Colonic mucosa (tissue), 4 donors: ENCODE measurements at regions not wholly inside any gene's neighbourhood (a gene's known extent, or its start where the extent isn't known, plus 50 kb on each side); places are given as distances from the start of the nearest gene placed in this dataset.

Experiments used
- DNase-seq: peaks from one replicate; pipeline ENCODE4 v3.0.0-alpha.2; 2020
- H3K27ac ChIP-seq: fragments of 200-600 bp; one replicate; pipeline ENCODE4 v1.8.0; 2021
- H3K27me3 ChIP-seq: fragments of 200-600 bp; one replicate; pipeline ENCODE4 v1.8.0; 2021
- H3K36me3 ChIP-seq: fragments of 200-600 bp; one replicate; pipeline ENCODE4 v1.8.0; 2021
- H3K4me1 ChIP-seq: fragments of 200-600 bp; one replicate; pipeline ENCODE4 v1.8.0; 2021; ENCODE audit warnings: mild to moderate bottlenecking
- H3K4me3 ChIP-seq: fragments of 200-600 bp; one replicate; pipeline ENCODE4 v1.8.0; 2021
- H3K9ac ChIP-seq, 2 donors: one replicate each; pipeline ENCODE4 v1.7.0; 2013; ENCODE audit warnings: control low read depth in 2 of 2, low read depth in 2 of 2, low read length in 2 of 2
- H3K9me3 ChIP-seq: fragments of 200-600 bp; one replicate; pipeline ENCODE4 v1.8.0; 2021
- intact Hi-C: fragments of 100-400 bp; cut with DNase I; formaldehyde crosslinking; loops from one replicate; pipeline ENCODE4 v1.14.1; 2022
- TF ChIP-seq, protein P1 (sequence below): fragments of 200-600 bp; IDR thresholded peaks from one replicate; pipeline ENCODE4 v1.8.0; 2022; ENCODE audit warnings: antibody characterized with exemption, mild to moderate bottlenecking
- donor health status: healthy.
- donor health status: DM: no; HTN: no; CAD: no.
- donor health status: DM: no; HTN: no; CAD: no.

DNA sequence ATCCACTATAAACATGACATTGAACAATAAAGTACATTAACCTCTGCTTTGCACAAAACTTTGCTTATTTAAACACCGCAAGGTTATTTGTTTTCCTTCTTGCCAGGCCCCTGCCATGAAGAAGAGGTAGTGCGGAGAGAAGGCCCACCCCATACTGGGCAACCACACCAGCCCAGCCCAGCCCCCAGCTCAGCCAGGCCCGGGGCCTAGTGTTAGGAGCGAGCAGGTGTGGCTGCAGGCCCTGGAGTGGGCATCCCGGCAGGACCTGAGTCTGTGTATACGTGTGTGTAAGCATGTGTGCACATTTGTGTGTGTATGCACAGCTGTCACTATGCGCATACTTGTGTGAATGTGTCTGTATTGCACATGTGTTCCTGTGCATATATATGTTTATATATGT is 90.4 kb upstream of the MVB12B start:
- Histone ChIP-seq H3K4me3 (no peak overlapping the region), H3K27me3 (no peaks in the 10 kb centered on the region), H3K9ac (no peak overlapping the region), H3K9me3 (no peaks in the 10 kb centered on the region), H3K27ac (no peak overlapping the region), H3K36me3 (no peaks in the 10 kb centered on the region), H3K4me1 (no peaks in the 10 kb centered on the region)
- DNase-seq = no peak
- intact Hi-C loops = no loop called here
- TF ChIP-seq, protein P1, sequence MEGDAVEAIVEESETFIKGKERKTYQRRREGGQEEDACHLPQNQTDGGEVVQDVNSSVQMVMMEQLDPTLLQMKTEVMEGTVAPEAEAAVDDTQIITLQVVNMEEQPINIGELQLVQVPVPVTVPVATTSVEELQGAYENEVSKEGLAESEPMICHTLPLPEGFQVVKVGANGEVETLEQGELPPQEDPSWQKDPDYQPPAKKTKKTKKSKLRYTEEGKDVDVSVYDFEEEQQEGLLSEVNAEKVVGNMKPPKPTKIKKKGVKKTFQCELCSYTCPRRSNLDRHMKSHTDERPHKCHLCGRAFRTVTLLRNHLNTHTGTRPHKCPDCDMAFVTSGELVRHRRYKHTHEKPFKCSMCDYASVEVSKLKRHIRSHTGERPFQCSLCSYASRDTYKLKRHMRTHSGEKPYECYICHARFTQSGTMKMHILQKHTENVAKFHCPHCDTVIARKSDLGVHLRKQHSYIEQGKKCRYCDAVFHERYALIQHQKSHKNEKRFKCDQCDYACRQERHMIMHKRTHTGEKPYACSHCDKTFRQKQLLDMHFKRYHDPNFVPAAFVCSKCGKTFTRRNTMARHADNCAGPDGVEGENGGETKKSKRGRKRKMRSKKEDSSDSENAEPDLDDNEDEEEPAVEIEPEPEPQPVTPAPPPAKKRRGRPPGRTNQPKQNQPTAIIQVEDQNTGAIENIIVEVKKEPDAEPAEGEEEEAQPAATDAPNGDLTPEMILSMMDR = no peak

DNA sequence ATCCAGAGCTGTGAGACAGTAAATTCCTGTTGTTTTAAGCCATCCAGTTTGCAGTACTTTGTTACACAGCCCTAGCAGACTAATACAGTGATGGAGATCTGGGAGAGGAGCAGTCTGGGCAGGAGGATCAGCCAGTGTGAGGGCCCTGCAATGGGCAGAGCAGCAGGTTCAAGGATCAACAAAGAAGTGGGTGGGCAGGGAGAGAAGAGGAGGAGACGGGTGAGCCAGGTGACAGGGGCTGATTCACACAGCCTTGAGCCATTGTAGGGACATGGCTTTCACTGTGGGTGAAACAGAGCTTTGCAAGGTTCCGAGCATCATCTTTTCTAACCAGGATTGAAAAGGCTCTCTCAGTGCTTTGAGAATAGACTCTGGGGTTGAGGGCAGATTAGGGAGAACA is 88.2 kb upstream of the MVB12B start:
- intact Hi-C loops = no loop called here
- no peak overlapping the region for H3K9ac ChIP-seq

DNA sequence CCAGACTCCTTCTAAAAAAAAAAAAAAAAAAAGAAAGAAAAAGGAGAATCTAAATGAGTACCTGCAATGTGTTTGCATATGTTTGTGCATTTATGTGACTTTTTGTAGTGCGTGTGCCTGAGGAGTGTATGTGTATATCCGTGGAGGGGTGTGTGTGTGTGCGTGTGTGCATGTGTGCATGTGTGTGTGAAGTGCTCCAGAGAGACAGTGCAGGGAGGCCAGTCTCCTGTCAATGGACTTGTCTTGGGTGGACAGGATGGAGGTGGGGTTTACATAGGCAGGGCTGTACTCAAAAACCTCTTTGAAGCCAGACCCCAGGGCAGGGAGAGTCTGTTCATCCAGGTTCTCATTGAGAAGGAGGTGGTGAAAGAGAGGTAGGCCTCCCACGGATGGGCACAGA is 87.1 kb upstream of the MVB12B start:
- Histone ChIP-seq H3K4me3 (no peak overlapping the region), H3K4me1 (no peaks in the 10 kb centered on the region), H3K9me3 (no peaks in the 10 kb centered on the region), H3K27ac (no peak overlapping the region), H3K36me3 (no peaks in the 10 kb centered on the region), H3K9ac (no peak overlapping the region), H3K27me3 (no peaks in the 10 kb centered on the region)
- intact Hi-C loops = no loop called here
- DNase-seq = no peak
- TF ChIP-seq, protein P1 = no peak

More for the DNA sequence above, 88.2 kb upstream of the MVB12B start:
- H3K9me3 ChIP-seq = no peaks in the 10 kb centered on the region
- no peak overlapping the region for H3K4me3 ChIP-seq
- TF ChIP-seq, protein P1 = no peak
- no peaks in the 10 kb centered on the region for H3K27me3 ChIP-seq
- H3K4me1 ChIP-seq = no peaks in the 10 kb centered on the region
- no peak overlapping the region for H3K27ac ChIP-seq
- H3K36me3 ChIP-seq = no peaks in the 10 kb centered on the region
- DNase-seq = no peak

DNA sequence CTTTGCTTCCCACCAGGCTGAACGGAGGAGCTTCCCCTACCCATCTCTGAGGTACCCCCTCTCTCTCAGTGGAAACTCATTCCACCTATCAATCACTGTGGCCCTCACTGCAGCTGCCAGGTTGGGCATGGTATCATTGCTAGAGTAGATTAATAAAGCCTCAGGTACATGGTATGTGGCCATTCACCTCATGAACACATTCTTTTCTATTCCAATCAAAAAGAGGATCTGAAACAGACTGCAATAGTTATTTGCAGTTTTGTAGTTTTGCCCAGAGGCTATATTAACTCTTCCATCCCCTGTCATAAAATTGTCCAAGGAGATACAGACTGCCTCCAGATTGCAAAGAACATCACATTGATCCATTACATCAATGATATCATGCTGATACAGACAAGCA is 85.8 kb upstream of the MVB12B start:
- H3K4me3 ChIP-seq = no peak overlapping the region
- H3K27ac ChIP-seq = no peak overlapping the region
- no peaks in the 10 kb centered on the region for H3K4me1 ChIP-seq
- TF ChIP-seq, protein P1 = no peak
- no peak overlapping the region for H3K9ac ChIP-seq
- H3K27me3 ChIP-seq = no peaks in the 10 kb centered on the region
- no peaks in the 10 kb centered on the region for H3K36me3 ChIP-seq
- no peaks in the 10 kb centered on the region for H3K9me3 ChIP-seq
- intact Hi-C loops = no loop called here
- no peak for DNase-seq

DNA sequence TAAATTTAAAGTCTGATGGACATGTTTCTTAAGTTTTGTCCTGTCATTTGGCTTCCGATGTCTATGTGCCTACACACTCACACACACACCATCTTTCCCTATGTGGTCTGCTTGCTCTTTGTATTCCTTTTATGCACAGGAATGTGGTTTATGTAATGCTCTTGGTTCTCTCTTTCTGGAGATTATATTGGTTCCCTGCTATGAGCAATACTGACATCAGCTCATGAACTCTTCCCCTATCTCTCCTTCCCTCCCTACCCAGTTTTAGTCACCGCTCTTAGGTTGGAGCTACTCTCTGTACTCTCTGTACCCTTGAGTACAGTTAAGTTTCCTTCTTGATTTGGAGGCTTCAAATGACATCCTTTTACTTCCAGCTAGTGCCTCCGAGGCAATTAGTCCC is 77.9 kb upstream of the MVB12B start:
- Histone ChIP-seq H3K4me3 (no peak overlapping the region), H3K36me3 (no peaks in the 10 kb centered on the region), H3K9me3 (no peaks in the 10 kb centered on the region), H3K27ac (no peak overlapping the region), H3K4me1 (no peaks in the 10 kb centered on the region), H3K27me3 (no peaks in the 10 kb centered on the region), H3K9ac (no peak overlapping the region)
- intact Hi-C loops = no loop called here
- no peak for DNase-seq
- TF ChIP-seq, protein P1 = no peak
